ENCODE measurements at regions not wholly inside any gene's neighbourhood (a gene's known extent, or its start where the extent isn't known, plus 50 kb on each side); places are given as distances from the start of the nearest gene placed in this dataset.

DNA sequence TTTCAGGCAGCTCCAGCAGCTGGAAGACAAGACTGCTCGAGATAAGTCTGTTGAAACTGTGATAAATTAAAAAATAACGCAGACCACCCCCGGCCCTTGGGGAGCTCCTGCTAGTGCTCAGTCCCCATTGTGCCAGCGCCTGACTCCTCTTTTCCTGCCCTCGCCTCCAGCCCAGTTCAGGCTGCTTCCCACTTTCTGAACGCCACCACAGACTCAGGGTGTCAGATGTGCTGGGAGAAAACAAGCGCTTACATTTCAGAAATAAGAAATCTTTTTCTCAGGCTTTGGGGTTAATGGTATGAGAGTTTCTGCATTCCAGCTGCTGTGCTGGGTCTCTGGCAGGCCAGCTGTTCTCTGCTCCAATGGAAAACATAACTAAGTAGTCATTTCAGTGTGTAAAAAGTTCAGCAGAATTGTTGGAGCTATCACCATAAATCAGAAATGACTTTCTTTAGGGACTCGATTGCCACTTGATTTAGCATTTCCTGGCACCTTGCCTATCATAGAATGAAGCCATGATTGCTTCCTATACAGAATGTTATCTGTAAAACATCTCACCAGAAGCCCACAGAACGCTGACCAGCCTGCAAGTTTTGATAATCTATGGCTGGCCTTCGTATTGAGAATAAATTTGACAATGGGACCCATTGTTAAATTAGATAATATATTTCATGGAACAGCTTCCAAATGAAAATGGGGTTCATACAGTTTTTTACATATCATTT lies 257.0 kb upstream of the ZNF32 start:
- Histone ChIP-seq H3F3A (ENCODE audit: low read depth) (no peaks in the 10 kb centered on the region), H4K20me1 (ENCODE audit: insufficient read depth, low read length, poor library complexity, severe bottlenecking) (no peaks in the 10 kb centered on the region), H3K79me2 (ENCODE audit: insufficient read depth, low read length) (no peaks in the 10 kb centered on the region), H3K36me3 (ENCODE audit: insufficient read depth, low read length) (no peaks in the 10 kb centered on the region), H3K9me3 (ENCODE audit: insufficient read depth, low read depth, low read length) (no peaks in the 10 kb centered on the region), H2AFZ (ENCODE audit: low read length) (no peak overlapping the region), H3K4me2 (ENCODE audit: low read depth, low read length, poor library complexity, severe bottlenecking) (no peak overlapping the region), H3K9ac (ENCODE audit: low read depth, low read length, poor library complexity, severe bottlenecking) (no peak overlapping the region), H3K27me3 (ENCODE audit: insufficient read depth, low read length, poor library complexity, severe bottlenecking) (no peaks in the 10 kb centered on the region), H3K9me2 (replicated peaks; ENCODE audit: low read depth, low read length) (no peaks in the 10 kb centered on the region), H3K4me1 (ENCODE audit: insufficient read depth, low read length, poor library complexity, severe bottlenecking) (no peaks in the 10 kb centered on the region), H3K4me3 (ENCODE audit: low read length, poor library complexity, severe bottlenecking) (no peak overlapping the region)
- TF ChIP-seq CTCF (conservative IDR thresholded peaks at IDR 0.05; ENCODE audit: low read length) (no peak), EZH2phosphoT487 (IDR thresholded peaks at IDR 0.05; ENCODE audit: borderline replicate concordance) (no peak)

DNA sequence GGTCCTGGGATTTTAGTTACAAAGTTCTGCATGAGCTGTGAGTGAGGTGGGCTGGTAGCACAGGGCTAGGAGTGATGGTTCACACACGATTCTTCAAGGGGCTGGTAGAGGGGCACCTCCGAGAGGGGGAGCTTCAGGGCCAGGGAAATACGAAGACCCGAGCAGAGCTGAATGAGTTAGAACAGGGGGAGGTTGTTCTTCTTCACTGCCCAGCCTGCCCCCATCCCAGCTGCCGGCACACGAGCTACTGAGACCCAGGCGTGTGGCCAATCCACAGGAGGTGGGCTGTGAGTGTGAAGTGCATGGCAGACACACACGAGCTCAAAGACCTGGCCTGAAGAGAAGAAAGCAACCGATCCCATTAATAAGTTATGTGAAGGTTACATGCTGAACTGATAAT lies 256.2 kb upstream of the ZNF32 start:
- no peaks in the 10 kb centered on the region for H3K36me3 ChIP-seq (ENCODE audit: insufficient read depth, low read length)
- H3K9me3 ChIP-seq (ENCODE audit: insufficient read depth, low read depth, low read length), result no peaks in the 10 kb centered on the region
- no peaks in the 10 kb centered on the region for H3K27me3 ChIP-seq (ENCODE audit: insufficient read depth, low read length, poor library complexity, severe bottlenecking)
- peaks cover 2% of the 10 kb centered on the region for H3K4me1 ChIP-seq (ENCODE audit: insufficient read depth, low read length, poor library complexity, severe bottlenecking)
- no peaks in the 10 kb centered on the region for H3K9me2 ChIP-seq (replicated peaks; ENCODE audit: low read depth, low read length)
- no peak for TF ChIP-seq EZH2phosphoT487 (IDR thresholded peaks at IDR 0.05; ENCODE audit: borderline replicate concordance)
- no peak for TF ChIP-seq CTCF (conservative IDR thresholded peaks at IDR 0.05; ENCODE audit: low read length)
- no peaks in the 10 kb centered on the region for H3F3A ChIP-seq (ENCODE audit: low read depth)
- no peaks in the 10 kb centered on the region for H4K20me1 ChIP-seq (ENCODE audit: insufficient read depth, low read length, poor library complexity, severe bottlenecking)
- H3K4me2 ChIP-seq (ENCODE audit: low read depth, low read length, poor library complexity, severe bottlenecking), result no peak overlapping the region
- no peaks in the 10 kb centered on the region for H3K79me2 ChIP-seq (ENCODE audit: insufficient read depth, low read length)
- no peak overlapping the region for H3K4me3 ChIP-seq (ENCODE audit: low read length, poor library complexity, severe bottlenecking)
- no peak overlapping the region for H2AFZ ChIP-seq (ENCODE audit: low read length)
- H3K9ac ChIP-seq (ENCODE audit: low read depth, low read length, poor library complexity, severe bottlenecking), result no peak overlapping the region

DNA sequence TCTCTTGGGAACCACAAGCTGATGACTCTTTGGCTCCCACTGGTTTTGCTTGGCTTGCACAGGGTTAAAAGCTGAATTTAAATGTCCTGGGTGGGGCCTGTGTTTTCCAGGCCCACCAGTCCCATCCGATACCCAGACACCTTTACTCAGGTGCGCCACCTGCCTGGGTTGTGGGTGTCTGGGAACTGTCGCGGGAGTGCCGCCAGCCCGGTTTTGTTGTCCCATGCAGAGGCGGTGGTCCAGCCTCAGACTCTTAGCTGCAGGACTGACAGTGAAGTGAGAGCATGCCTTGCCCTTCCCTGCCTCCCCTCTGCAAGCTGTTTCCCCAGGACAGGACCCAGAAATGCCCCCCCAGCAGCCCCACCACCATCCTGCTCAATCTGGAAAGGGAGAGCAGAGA lies 255.6 kb upstream of the ZNF32 start:
- Histone ChIP-seq H4K20me1 (ENCODE audit: insufficient read depth, low read length, poor library complexity, severe bottlenecking) (no peaks in the 10 kb centered on the region), H3K79me2 (ENCODE audit: insufficient read depth, low read length) (no peaks in the 10 kb centered on the region), H2AFZ (ENCODE audit: low read length) (no peak overlapping the region), H3K9me2 (replicated peaks; ENCODE audit: low read depth, low read length) (no peaks in the 10 kb centered on the region), H3K4me3 (ENCODE audit: low read length, poor library complexity, severe bottlenecking) (no peak overlapping the region), H3K36me3 (ENCODE audit: insufficient read depth, low read length) (no peaks in the 10 kb centered on the region), H3K4me2 (ENCODE audit: low read depth, low read length, poor library complexity, severe bottlenecking) (no peak overlapping the region), H3K4me1 (ENCODE audit: insufficient read depth, low read length, poor library complexity, severe bottlenecking) (peaks cover 7% of the 10 kb centered on the region), H3K9ac (ENCODE audit: low read depth, low read length, poor library complexity, severe bottlenecking) (no peak overlapping the region), H3K9me3 (ENCODE audit: insufficient read depth, low read depth, low read length) (no peaks in the 10 kb centered on the region), H3K27me3 (ENCODE audit: insufficient read depth, low read length, poor library complexity, severe bottlenecking) (no peaks in the 10 kb centered on the region), H3F3A (ENCODE audit: low read depth) (no peaks in the 10 kb centered on the region)
- no peak for TF ChIP-seq EZH2phosphoT487 (IDR thresholded peaks at IDR 0.05; ENCODE audit: borderline replicate concordance)
- no peak for TF ChIP-seq CTCF (conservative IDR thresholded peaks at IDR 0.05; ENCODE audit: low read length)
